Inflammatory macrophage treated with lipopolysaccharide for 1 hour (primary cell): ENCODE measurements at regions not wholly inside any gene's neighbourhood (a gene's known extent, or its start where the extent isn't known, plus 50 kb on each side); places are given as distances from the start of the nearest gene placed in this dataset.

ENCODE experiments used
- DNase-seq, 2 donors: peaks; one replicate each; pipeline ENCODE4 v3.0.0-alpha.2; 2020 to 2022

DNA sequence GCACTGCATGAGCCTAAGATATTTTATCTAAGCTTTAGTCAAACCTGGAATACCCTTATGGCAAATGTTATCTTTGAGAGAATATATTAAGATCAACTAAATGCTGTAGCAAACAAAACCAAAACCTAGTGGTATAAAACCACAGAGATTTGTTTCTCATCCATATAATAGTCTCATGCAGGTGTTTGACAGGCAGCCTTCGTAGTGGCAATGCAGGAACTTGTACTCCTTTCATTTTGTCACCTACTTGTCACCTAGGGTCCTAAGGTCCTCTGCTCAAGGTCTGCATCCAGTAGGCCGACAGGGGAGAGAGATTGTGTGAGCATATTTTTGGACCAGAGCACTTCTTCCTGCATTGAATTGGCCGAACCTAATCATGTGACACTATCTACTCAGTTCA is 352.6 kb downstream of the GPR37 start:
- DNase-seq: no peak

DNA sequence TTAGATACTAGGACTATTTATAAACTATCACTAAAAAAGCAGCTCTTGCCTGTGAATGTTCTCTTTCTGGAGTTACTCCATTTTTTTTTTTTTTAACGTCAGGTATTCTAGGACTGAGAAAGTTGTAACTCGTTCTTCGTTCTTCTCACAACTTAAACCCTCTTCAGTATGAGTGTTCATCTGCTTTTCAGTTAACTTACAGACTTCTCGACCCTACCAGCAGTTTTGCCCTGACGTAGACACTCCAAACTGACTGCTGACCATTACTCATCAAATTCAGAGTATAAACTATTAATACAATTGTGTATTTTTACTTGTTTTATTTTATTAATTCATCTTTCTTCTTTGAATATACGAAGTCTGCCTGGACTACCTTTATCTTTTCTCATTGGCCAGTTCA is 353.1 kb downstream of the GPR37 start:
- DNase-seq: no peak

DNA sequence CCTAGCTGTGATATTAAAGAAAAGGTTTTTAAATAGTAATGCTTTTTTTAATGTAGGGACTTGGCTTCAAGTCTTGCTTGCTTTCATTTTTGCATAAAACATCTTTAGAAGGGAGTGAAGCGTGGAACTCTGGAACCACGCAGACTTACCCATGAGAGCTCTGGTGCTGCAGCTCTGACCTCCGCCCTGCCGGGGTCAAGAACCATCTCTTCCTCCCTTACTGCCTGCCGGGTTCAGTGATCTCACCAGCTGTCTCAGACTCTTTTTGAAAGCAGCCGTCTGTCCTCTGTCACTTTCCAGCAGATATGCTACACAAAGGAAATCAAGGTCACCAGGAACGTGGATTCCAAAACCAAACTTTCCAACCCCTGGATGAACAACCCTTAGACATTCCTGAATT is 353.8 kb downstream of the GPR37 start:
- DNase-seq: no peak

DNA sequence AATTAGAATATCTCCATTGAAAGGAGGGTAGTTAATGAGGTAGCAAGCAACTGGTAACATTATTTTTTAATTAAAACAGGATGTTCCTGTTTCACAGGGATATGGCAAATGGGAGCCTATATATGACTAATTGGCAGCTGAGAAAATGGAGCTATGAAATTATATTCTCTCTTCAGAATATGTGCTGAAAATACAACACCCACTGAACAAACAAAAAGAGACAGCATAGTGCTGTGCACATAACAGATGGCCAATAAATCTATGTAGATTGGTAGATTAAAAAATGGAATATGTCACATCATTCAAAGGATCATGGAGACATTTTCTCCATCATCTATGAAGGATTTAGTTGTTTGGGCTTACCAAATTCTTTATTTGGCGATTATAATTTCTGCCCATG is 362.0 kb downstream of the GPR37 start:
- DNase-seq: no peak

DNA sequence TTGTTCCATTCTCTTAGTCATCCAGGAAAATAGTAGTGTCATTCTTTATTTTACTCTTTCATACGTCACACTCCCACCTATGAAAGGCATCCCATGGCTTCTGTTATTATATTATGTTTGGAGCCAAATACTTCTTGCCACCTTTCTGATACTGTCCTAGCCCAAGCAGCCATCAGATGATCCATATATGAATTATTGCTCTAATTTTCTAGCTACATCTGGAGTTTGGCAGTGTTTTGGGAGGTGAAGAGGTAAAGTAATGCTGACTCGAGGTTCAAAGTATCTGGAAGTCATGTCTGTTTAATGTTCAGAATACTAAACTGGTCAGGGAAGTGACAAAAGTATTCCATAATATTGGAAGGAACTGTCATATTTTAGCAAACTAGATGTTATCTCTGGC is 362.5 kb downstream of the GPR37 start:
- DNase-seq: no peak

DNA sequence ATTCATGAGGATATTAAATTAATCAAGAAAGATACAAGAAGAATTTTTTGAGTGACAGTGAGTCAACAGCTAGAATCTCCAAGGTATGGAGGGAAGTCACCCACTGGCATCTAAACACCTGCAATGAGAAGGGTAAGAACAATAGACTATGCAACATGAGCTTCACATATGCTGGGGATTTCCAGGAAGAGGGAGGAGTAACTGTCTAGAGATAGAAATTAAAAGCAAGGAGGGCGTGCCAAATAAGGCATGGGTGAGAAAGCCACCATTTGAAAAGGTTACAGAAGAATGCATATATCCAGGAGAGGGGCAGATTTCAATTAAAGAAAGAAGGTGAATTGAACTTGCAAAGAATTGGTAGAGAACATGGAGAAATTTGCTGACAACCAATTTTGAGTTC is 365.7 kb downstream of the GPR37 start:
- DNase-seq: no peak

DNA sequence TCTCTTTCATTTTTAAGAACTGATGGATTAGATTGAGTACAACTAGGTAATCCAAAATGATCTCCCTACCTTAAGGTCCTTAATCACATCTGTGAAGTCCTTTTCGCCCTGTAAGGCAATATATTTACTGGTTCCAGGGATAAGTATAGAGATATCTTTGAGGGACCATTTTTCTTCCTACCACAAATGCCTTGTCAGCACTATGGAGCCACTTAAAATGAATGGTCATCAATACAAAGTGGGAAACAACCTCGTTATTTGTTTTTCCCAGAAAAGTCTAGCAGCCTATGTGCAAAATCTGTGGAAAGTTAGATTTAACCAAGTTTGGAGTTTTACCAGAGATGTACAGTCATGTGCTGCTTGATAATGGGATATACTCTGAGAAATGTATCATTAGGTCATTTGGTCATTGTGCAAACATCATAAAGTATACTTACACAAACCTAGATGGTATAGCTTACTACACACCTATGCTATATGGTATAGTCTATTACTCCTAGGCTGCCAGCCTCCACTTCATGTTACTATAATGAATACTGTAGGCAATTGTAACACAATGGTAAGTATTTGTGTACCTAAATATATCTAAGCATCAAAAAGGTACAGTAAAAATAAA is 366.2 kb upstream of the TMEM229A start:
- no peak for DNase-seq

DNA sequence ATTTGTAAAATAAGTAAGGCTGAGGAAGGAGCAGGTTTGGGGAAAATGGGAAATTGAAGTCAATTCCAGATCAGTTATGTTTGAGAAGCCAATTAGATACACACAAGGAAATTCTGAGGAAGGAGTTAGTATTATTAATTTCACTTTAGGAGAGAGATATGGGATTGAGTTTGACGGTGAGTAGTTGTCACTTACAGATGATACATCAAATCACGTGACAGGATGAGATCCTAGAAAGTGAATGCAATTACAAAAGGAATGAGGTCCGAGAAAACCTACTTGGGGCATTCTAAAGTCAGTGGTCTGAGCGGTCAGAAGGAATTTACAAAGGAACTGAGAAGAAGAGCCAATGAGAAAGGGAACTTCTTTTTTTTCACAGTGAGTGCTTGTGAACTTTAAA is 364.3 kb upstream of the TMEM229A start:
- no peak for DNase-seq

DNA sequence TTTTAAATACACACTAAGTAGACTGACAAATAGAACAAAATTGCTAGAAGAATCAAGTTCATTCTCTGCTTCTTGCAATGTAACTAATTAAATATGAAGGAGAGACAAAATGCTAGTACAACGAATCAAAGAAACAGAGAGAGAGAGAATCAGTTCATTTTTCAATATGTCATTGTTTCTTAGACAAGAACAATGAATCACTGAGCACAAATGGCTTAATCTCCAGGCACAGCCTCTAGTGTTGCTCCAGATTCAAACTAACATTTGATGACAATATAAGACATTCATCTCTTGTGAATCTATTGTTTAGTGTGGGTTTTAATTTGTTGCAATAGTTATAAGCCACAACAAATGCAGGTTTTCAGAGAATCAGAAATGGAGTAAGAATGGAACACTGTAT is 357.4 kb upstream of the TMEM229A start:
- no peak for DNase-seq

DNA sequence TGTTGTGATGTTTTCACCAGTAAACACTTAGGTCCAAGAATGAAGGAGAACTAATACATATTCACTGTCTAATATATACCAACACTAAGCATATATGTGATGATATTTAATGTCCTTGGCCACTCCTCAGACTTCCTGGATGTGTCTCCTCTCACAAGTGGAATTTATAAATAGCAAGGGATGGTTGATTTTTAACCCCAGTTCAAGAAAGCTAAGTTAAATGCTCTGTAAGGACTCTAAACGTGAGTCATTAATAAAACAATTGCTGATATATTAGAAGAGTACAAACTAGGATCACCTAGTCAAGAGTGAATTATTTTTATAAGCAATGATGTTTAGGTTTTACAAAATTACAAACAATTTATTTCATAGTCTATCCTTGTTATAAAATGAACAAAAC is 355.9 kb upstream of the TMEM229A start:
- DNase-seq: no peak

DNA sequence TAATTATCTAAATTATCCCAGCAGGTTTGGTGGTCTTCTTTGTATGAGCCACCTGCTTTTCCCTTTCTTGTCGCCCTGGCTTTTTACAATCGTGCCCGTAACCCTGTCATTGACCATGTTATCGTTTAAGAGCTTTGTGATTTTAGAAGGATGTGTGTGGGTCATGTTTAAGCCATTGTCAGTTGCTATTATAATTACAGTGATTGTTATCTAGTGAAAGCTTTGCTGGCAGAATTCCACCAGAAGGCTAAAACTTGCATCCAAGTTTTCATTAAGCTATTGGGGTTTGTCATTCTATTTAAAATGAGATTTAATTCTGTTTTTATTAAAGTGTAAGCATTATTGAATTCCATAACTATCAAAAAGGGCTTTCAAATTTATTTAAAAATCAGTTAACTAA is 354.2 kb upstream of the TMEM229A start:
- DNase-seq: no peak

DNA sequence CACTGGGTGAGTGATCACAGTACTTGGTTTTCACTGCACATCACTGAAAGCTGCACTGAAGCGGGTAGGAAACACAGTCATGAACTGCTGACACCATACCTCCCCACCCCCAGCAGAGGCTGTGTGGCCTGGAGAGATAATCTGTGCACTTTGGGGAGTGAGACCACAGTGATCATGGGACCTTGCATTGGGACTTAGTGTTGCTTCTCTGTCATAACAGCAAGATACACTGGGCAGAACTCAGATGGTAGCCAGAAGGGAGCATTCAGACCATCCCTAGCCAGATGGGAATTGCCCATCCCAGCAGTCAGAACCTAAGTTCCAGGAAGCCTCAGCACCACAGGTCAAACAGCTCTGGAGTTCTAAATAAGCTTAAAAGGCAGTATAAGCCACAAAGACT is 346.4 kb upstream of the TMEM229A start:
- no peak for DNase-seq

DNA sequence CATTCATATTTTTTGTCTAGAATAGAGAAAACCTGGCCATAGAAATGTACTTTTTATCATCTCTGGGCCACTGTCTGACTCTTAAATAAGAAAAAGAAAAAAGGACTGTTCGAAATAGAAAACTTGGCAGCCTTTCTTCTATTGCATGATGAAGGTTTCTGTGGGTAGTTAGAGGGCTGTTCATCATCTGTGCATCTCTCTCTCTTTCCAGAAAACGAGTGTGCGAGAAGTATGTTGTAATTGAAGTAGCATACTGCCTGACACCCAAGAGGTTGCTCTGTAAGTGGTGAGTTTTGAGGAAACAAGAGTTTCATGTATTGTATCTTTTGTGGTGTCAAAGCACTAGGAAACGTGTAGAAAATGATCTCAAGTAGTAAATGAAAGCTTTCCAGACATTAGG is 343.2 kb upstream of the TMEM229A start:
- no peak for DNase-seq

DNA sequence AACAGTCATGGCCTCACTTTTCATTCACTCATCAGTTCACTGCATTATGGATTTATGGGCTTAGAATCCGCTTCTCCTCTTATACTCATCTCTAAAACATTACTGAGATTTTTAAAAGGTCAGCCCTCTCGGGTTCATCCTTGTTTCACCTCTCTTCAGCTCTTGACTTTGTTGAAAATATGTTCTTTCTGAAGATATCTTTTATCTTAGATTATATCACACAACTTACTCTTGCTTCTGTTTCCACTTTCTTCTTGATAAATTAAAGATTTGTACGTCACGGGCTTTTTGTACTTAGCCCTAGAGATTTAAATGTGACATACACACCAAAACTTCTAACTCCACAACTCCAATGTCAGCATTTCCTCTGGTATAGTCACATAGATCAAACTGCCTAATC is 342.5 kb upstream of the TMEM229A start:
- no peak for DNase-seq

DNA sequence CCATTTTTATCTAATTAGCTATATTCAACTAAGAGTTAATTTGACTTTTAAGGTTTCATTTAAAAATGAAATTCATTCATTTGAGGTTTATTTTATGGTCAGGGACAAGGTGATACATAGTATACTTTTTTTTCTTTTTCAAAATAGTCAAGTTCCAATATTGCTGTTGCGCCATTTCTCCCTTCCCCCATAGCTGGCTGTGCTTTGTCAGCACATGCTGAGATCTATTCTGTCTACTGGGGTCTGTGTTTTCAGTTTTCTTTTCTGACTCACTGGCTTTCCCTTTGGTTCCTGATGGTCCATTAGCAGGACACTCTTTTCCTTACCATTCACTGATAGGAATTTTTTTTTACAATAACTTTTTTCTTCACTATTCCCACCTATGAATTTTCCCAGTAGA is 336.4 kb upstream of the TMEM229A start:
- no peak for DNase-seq

DNA sequence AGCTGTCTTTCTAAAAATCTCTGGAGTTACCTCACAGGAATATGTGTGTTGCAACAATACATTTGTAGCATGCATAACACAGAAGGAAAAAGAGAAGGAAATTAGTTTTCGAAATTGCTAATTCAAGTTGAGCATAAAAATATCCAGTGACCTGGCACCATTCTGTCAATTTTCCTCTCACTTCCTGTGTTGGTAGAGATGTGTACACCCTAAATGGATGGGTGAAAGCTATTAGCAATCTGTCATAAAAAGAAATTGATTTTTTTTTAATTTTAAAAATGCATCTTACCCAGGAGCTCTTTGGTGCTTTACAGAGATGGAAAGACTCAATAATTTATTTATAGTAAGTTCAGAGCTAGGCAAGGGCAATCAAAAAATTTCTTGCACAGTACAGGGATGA is 333.3 kb upstream of the TMEM229A start:
- DNase-seq: peak in 1 of 2 donors; percentile 7

DNA sequence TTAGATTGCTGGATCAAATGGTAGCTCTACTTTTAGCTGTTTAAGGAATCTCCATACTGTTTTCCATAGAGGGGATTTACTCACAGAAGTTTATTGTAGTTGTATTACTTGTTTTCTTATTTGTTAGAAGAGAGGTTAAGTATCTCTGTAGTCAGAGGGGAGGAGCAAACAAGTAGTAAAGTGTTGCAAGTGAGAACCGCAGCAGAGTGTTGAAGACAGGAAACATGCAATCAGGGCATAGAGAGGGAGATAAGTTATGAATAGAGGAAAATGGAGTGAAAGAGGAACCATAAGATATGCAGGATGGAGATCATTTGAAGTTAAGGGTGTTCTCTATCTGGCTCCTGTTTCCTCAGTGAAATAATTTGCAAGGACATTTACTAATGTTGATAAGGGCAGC is 331.4 kb upstream of the TMEM229A start:
- DNase-seq: no peak

DNA sequence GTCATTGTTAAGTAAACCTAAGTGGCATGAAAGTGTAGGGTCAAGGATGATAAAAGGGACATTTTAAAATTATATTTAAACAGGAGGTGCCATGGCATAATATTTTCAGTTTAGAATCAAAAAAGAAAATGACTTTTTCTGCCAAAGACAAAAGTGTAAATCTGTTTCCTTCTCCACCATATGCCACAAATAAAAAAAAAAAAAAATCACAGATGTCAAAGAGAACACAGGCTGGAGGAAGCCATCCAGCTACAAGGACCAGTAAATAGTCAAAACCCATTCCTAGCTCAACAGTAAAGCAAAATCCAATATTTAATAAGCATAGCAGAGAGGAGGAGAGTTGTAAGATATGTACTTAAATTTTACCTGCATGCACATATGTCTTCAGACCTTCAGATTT is 321.3 kb upstream of the TMEM229A start:
- no peak for DNase-seq

DNA sequence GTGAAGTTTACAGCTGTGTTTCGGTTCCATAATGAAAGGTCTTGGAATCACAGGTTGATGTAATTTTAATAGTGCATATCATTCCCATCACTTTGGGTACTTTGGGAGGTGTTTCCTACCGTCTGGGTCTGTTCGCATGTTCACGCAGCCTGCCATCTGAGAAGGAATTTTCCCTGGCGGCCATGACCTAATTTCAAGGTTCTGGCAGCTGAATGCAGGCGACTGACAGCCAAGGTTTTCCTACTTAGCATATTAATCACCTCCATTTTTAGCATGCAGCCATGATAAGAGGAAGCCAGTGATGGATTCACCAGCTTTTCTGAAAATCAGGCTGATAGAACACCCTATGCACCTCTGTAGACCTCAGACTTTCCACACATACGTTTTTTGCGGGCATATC is 319.1 kb upstream of the TMEM229A start:
- no peak for DNase-seq

DNA sequence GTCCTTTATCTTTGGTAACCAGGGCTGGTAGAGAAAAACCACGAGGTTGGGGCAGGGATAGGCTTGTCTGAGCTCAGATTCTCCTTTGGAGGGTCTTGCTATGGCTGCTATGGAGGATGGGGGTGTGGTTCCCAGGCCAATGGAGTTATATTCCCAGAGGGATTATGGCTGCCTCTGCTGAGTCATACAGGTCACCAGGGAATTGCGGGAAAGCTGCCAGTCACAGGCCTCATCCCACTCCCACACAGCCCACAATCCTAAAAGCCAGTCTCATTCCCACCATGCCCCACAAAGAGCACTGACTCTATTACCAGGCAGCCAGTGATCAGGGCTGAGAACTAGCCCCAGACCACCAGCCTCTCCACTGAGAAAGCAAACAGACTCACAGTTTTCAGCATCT is 316.6 kb upstream of the TMEM229A start:
- DNase-seq: no peak

DNA sequence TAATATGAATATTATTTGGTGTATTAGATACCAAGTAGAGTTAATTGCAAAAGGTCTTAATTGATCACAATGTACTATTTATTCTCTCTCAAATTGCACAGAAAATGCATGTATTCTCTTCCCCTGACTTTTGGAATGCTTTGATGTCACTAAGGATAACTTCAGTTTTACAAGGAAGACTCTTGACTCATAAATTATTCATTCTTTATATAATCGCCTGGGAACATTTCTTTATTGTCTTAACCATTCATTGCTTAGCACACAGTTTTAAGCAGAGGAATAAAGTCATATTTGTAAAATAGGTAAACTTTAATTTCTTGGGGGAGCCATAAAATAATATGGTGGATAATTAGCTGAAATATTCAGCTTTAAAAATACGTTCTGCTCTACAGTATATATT is 306.0 kb upstream of the TMEM229A start:
- DNase-seq: no peak

DNA sequence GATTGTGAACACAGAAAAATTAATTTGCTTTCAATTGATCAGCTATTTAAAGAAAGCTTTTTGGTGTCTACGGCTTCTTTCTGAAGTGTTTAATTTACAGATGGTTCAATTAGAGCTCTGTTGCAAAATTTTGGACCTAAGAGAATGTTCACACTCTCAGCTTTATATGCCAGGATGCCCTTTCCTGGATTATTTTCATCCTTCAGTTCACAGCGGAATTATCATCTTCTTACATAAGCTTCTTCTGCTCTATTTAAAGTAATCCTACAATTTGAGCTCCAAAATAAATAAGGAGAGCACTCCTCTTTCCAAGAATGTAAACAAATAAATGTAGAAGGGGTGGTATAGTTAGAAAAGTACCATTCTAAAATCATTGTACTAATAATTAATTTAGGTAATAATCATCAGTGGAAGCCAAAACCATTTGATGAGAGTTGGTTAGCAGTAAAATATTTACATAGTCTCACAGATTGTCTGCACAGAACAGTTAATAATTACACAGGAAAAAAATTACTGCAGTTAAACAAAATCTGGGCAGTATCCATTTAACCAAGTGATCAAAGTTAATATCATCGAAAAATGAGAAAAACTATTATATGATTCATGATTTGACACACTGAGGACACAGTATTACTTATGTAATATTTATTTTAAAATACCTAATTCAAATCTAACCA is 298.0 kb upstream of the TMEM229A start:
- no peak for DNase-seq

DNA sequence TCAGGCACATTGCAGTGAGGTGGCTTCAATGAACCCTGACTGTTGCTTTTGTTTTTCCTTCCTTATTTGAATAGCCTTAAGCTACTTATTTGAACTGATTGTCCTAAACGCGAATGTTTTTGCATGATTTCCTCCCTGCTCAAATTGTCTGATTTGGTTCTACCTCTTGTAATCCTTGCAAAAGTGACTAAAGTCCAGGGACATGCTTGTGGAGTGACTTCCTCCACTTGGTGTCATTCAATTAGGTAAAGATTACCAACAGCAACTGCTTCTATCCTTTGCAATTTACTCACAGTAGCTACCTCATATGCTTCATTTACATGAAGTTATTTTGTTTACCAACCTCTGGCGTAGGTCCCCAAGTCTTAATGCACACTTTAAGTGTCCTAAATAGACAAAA is 295.9 kb upstream of the TMEM229A start:
- DNase-seq: no peak

DNA sequence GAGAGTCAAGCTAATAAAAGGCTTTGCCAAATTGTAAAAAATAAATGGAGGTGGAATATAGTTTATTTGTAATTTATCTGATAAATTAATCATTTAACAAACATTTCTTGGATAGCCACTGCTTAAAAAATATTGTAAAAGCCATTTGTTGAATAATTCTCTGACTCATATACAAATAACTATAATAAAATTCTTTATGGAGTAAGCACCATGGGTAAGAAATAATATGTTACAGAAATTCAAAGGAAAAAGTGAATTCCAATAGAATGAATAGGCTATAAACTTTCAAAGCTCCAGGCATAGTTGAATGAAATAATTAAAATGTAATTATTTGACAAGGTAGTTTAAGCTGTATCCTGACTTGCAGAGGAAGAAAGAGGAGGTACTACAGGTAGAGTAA is 291.4 kb upstream of the TMEM229A start:
- no peak for DNase-seq

DNA sequence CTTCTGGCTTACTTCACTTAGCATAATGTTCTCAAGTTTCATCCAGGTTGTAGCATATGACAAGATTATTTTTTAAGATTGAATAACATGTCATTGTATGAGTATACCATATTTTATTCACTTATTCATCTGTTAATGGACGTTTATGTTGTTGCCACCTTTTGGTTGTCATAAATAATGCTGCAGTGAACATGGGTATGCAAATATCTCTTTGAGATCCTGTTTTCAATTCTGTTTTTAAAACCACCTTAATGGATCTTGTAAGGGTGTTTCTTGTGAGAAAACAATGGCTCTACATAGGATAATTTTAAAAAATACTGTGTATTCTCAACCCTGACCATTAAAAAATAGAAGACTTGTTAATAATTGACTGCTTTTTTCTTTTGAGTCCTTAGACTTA is 290.7 kb upstream of the TMEM229A start:
- DNase-seq: no peak
